ENCODE measurements at regions not wholly inside any gene's neighbourhood (a gene's known extent, or its start where the extent isn't known, plus 50 kb on each side); places are given as distances from the start of the nearest gene placed in this dataset.
"Not testable (repeated sequence)": the region's sequence is repeated elsewhere in the genome, so short reads cannot be mapped to it uniquely, and the experiment has no call there.

DNA sequence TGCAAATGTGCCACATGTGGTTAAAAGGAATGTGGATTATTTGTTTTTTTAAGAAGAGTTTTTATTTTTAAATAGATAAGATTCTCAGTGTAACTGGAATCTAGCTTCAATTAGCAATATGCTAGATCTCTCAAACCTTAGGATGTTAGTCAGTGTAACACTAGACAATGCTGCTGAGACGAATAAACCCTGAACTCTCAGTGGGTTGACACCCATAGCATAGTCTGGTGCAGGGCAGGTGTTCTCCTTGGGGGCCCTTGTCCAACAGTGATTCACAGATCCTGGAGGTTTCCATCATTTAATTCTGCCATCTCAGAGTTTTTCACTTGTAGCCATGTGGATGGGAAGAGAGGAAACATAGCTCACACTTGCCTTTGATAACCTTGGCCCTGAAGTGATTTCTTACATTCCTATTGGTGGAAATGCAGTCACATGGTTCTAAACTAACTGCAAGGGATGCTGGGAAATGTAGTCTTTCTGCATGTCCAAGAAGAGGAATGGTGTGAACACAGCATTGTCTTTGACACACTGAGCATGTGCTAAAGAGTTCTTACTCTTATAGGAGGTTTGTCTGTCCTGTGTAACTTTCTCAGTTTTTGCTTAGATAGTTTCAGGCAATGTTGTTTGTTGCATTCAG, 110.4 kb upstream of the EEF2KMT start:
- DNase-seq, result peak; percentile 36

- no peak for DNase-seq
These were observed 109.5 kb upstream of the EEF2KMT start for GRCh38 chr16:5207001-5207523.

DNA sequence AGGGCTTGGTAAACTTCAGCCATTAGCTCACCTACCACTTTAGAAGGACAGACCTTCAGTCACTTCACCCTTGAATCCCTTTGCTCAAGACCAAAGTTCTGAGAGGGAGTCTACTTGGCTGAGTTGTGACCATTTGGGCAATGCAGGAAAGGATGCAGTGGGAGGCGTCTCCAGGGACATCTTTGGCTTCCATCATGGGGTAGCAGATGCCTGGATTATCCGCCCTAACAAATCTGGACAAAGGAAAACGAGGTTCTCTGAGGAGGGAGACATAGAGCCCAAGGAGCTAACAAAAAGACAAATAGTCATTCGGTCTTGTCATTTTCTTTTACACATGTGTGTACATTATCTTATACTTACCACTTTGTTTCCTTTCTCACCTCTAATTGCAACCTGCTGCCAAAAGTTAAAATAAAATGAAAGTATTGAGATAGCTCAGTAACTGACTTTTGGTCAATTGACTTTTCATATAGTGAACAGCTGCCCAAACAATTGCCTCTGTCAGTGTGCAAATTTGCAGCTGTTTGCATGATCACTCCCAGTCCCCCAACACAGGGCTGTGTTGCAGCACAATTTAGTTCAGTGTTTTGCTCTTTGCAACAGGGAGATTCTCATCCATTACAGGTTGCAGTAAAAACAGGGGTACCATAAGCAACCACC, 108.9 kb upstream of the EEF2KMT start:
- DNase-seq, result no peak

DNA sequence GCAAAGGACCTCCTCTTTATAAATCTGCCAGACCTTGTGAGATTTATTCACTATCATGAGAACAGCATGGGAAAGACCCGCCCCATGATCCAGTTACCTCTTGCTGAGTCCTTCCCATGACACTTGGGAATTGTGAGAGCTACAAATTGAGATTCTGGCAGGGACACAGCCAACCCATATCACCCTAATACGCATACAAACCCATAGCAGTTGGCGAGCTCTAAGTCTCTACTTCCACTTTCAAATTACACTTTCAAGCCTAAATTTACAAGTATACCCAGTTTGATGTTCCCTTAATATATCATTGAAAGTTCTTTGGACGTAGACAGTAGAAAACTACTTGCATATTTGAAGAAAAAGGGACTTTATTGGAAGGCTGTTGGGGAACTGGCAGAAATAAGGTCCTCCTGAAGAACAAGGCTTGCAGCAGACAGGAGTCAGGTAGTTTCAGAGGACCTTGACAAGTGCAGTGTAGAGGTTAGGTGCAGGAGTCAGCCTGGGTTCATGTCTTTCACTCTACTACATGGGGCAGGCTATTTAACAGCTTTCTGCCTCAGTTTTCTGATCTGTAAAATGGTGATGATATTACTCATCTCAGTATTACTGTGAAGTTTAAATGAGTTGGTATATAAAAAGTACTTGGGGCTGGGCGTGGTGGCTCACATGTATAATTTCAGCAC, 107.9 kb upstream of the EEF2KMT start:
- no peak for DNase-seq

DNA sequence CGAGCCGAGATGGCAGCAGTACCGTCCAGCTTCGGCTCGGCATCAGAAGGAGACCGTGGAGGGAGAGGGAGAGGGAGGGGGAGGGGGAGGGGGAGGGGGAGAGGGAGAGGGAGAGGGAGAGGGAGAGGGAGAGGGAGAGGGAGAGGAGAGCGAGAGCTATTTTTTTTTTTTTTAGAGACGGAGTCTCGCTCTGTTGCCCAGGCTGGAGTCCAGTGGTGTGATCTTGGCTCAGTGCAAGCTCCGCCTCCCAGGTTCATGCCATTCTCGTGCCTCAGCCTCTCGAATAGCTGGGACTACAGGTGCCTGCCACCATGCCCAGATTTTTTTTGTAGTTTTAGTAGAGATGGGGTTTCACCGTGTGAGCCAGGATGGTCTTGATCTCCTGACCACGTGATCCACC, 106.1 kb upstream of the EEF2KMT start:
- DNase-seq, result not testable (repeated sequence)

GRCh38 chr16:5200123-5200522, 102.5 kb upstream of the EEF2KMT start:
- DNase-seq, result no peak

DNA sequence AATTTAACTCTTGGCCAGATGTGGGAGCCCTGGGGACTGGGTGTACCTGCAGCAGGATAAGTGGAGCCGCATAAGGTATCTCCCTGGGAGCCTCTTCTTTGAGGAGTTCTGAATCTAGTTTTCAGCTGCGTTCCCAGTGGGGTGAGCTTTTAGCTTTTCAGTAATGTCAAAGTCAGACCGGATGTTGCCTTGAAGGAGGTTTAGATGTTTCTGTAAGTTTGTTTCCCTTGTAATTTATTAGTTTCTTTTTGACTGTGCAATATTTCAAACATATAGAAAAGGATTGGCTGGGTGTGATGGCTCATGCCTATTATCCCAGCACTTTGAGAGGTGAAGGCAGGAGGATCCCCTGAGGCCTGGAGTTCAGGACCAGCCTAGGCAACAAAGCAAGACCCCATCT, 98.6 kb upstream of the EEF2KMT start:
- no peak for DNase-seq

- DNase-seq, result no peak
These were observed 96.3 kb upstream of the EEF2KMT start for GRCh38 chr16:5193861-5194260.

GRCh38 chr16:5188989-5189352, 91.4 kb upstream of the EEF2KMT start:
- DNase-seq, result no peak

- no peak for DNase-seq
These were observed 90.9 kb upstream of the EEF2KMT start for GRCh38 chr16:5188318-5188988.

GRCh38 chr16:5187402-5187952, 89.9 kb upstream of the EEF2KMT start:
- DNase-seq, result no peak

DNA sequence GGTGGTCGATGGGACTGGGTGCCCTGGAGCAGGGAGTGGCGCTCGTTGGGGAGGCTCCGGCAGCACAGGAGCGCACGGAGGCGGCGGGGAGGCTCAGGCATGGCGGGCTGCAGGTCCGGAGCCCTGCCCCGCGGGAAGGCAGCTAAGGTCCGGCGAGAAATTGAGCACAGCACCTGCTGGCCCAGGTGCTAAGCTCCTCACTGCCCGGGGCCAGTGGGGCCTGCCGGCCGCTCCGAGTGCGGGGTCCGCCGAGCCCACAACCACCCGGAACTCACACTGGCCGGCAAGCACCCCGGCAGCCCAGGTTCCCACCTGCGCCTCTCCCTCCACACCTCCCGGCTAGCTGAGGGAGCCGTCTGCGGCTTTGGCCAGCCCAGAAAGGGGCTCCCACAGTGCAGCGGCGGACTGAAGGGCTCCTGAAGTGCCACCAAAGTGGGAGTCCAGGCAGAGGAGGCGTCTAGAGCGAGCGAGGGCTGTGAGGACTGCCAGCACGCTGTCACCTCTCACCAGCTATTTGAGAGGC, 88.8 kb upstream of the EEF2KMT start:
- DNase-seq, result no peak

DNA sequence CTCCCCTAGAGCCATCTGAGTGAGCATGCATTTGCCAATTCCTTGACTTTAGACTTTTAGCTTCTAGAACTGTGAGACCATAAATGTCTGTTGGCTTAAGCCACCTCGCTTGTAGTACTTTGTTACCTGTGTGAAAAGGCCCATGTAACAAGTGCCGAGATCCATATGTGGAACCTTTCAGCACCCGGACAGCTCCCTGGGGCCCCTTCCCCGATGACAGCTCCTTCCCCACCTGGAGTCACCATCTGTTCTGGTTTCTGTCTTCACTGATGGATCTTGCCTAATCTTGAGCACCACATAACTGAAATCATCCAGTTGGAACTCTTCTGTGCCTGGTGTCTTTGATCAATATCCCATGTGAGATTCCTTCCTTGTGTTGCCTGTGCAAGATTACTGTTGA, 78.9 kb upstream of the EEF2KMT start:
- DNase-seq, result no peak

DNA sequence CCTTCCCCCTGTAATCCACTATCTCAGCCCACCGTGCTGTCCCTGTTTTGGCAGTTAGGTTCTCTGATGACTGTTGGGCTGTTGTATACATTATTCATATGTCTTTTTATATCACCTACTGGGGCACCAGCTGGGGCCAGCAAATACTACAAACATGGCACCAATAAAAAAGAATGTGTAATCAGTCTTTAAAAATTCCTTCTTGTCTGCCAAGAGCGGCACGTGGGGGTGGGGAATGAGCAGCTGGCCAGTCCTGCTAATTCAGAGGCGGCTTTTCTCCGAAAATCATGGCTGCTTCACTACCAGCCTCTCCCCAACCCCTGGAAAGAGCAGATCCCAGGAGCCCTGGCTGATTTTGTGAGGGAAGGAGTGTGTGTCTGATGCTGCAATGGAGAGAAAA, 77.7 kb upstream of the EEF2KMT start:
- DNase-seq, result no peak

DNA sequence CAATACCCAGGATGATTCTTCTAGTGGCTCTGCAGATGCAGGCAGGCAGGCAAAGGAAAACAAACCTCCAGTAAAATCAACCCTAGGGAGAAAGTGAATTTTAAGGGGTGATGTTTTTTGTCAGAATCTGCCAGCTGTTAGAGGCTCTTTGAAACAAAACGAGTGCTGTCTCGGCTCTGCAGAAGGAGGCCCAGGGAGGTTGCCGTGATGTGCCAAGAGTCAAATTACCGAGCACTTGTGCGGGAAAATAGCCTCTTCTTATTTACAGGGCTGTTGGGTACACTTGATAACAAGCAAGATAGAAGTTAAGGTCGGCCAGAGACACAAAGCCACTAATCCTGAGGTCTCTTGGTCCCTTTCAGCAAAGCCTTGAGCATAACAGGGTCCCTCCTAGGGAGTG, 68.9 kb upstream of the EEF2KMT start:
- DNase-seq, result no peak

DNA sequence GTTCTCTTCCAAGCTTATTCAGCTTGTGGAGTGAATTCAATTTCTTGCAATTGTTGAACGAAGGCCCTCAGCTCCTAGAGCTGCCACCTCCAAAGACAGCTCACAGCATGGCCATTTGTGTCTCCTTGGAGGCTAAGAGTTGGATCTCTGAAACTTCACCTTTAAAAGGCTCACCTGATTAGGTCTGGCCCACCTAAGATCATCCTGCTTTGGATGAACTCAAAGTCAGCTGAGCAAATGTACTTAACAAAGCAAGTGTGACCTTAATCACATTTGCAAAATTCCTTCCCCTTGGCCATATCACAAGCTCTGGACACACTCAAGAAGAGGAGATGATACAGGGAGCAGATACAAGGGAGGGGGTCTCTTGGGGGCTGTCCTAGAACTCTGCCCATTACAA, 67.8 kb upstream of the EEF2KMT start:
- not testable (repeated sequence) for DNase-seq

- not testable (repeated sequence) for DNase-seq
These were observed 65.2 kb upstream of the EEF2KMT start for GRCh38 chr16:5162801-5163200.

DNA sequence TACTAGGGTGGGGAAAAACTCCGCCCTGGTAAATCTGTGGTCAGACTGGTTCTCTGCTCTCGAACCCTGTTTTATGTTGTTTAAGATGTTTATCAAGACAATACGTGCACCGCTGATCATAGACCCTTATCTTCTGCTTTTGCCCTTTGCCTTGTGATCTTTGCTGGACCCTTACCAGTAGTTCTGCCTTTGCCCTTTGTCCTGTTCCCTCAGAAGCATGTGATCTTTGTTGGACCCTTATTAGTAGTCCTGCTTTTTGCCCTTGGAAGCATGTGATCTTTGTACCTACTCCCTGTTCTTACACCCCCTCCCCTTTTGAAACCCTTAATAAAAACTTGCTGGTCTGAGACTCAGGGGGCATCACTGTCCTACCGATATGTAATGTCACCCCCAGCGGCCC, 64.3 kb upstream of the EEF2KMT start:
- DNase-seq, result not testable (repeated sequence)

DNA sequence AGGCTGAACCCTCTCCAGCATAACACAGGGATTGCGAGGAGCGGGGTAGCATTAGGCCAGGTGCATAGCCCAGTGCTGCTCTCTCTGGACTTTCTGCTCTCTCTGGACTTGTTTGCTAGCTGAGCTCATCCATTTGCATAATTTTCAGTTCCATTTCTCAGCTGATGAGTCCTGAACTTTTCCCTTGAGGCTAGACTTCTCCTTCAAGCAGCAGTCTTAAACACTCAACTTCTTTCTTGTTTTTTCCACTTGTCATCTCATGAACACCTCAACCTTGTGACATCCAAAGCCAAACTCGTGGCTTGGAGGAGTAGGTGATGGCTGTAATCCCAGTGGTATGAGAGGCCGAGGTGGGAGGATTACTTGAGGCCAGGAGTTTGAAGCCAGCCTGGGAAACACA, 62.4 kb upstream of the EEF2KMT start:
- DNase-seq, result not testable (repeated sequence)

DNA sequence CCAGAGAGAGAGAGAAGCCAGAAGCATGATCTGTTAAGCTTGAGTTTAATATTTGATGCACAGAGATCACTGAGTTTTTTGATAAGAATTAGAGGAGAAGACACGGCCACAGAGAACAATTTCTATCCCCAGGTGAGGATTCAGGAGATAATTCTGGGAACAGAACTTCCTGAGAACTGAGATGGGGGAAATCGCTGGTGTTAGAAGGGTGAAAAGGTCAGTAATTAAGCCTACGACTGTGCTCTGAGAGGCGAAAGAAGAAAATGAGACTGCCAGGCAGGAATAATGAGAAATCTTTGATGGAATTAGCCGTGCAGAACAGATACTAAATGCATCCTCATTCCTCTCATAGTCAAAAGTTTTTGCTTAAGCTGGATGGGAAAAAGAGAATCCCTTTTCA, 61.9 kb upstream of the EEF2KMT start:
- DNase-seq, result not testable (repeated sequence)

DNA sequence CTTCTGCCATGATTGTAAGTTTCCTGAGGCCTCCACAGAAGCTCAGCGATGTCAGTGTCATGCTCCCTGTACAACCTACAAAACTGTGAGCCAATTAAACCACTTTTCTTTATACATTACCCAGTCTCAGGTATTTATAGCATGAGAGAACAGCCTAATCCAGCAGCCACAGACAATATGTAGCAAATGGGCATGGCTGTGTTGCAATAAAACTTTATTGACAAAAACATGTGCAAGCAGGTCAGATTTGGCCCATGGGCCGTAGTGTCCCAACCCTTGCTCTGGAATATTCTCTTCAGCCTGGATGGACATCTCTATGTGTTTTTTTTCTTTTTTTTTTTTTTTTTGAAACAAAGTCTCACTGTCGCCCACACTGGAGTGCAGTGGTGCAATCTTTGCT, 60.9 kb upstream of the EEF2KMT start:
- DNase-seq, result no peak

- not testable (repeated sequence) for DNase-seq
These were observed 58.9 kb upstream of the EEF2KMT start for GRCh38 chr16:5156486-5156885.

GRCh38 chr16:5154006-5154405, 56.4 kb upstream of the EEF2KMT start:
- not testable (repeated sequence) for DNase-seq
